ENCODE measurements at regions not wholly inside any gene's neighbourhood (a gene's known extent, or its start where the extent isn't known, plus 50 kb on each side); places are given as distances from the start of the nearest gene placed in this dataset.

GRCh38 chr6:154920495-154921200 lies 74.5 kb upstream of the TIAM2 start:
- TF ChIP-seq BACH2 (CRISPR knock-in tag; IDR thresholded peaks at IDR 0.05; ENCODE audit: borderline replicate concordance), result no peak
- no peak for TF ChIP-seq RARB (CRISPR knock-in tag; IDR thresholded peaks at IDR 0.05)
- TF ChIP-seq GLIS3 (CRISPR knock-in tag; IDR thresholded peaks at IDR 0.05), result no peak
- no peak for TF ChIP-seq ESRRG (CRISPR knock-in tag; IDR thresholded peaks at IDR 0.05)
- TF ChIP-seq CSRNP3 (CRISPR knock-in tag; IDR thresholded peaks at IDR 0.05), result no peak
- TF ChIP-seq ZFP30 (CRISPR knock-in tag; IDR thresholded peaks at IDR 0.05), result no peak
- no peak for TF ChIP-seq PATZ1 (CRISPR knock-in tag; IDR thresholded peaks at IDR 0.05; ENCODE audit: borderline replicate concordance)
- TF ChIP-seq SNAI2 (CRISPR knock-in tag; IDR thresholded peaks at IDR 0.05), result no peak
- no peak for TF ChIP-seq ARNTL (CRISPR knock-in tag; IDR thresholded peaks at IDR 0.05; ENCODE audit: borderline replicate concordance, low read depth)
- no peak for TF ChIP-seq POU6F1 (CRISPR knock-in tag; IDR thresholded peaks at IDR 0.05; ENCODE audit: borderline replicate concordance, low read depth)
- TF ChIP-seq CREB5 (CRISPR knock-in tag; IDR thresholded peaks at IDR 0.05; ENCODE audit: low read depth), result no peak
- TF ChIP-seq TCF4 (CRISPR knock-in tag; IDR thresholded peaks at IDR 0.05; ENCODE audit: borderline replicate concordance), result no peak
- TF ChIP-seq ZNF565 (CRISPR knock-in tag; conservative IDR thresholded peaks at IDR 0.05; ENCODE audit: low read depth), result no peak
- no peak for TF ChIP-seq ZFP3 (CRISPR knock-in tag; IDR thresholded peaks at IDR 0.05)

Measured in SK-N-SH treated with all-trans-retinoic acid at 6 μM for 48 hours (cell line).